OCI-LY7 (cell line): ENCODE measurements at regions not wholly inside any gene's neighbourhood (a gene's known extent, or its start where the extent isn't known, plus 50 kb on each side); places are given as distances from the start of the nearest gene placed in this dataset.

Experiments used
- BruUV-seq: library from RNA; stranded (reverse); fragments of 400-500 nt; replicated peaks from 2 replicates; lab custom pipeline; 2021; lab: Mats Ljungman, UMichigan
- CTCF ChIA-PET: fragments of 300-600 bp; sonication (Branson Sonifier 250); formaldehyde crosslinking; loops from one replicate; lab custom pipeline; 2022; ENCODE audit warnings: antibody characterized with exemption; ENCODE audit not compliant: unreplicated experiment; lab: Charles Lee
- POLR2A ChIA-PET: fragments of 300-600 bp; sonication (Branson Sonifier 250); formaldehyde crosslinking; loops from one replicate; lab custom pipeline; 2022; ENCODE audit warnings: antibody characterized with exemption; lab: Charles Lee
- DNase-seq: peaks from one replicate; pipeline ENCODE4 v3.0.0-alpha.2; 2015; ENCODE audit warnings: low spot score
- H2AFZ ChIP-seq: fragments of 200-600 bp; sonication (generic), shearing (Covaris generic); 2 replicates; pipeline ENCODE4 v1.6.1; 2014; ENCODE audit warnings: mild to moderate bottlenecking, antibody characterized with exemption, low read length, moderate library complexity
- H3K27ac ChIP-seq: fragments of 200-600 bp; sonication (generic); 2 replicates; pipeline ENCODE4 v1.5.1; 2014; ENCODE audit warnings: mixed run types, low read depth, mild to moderate bottlenecking, moderate library complexity, low read length, inconsistent platforms; ENCODE audit not compliant: poor library complexity, severe bottlenecking
- H3K36me3 ChIP-seq: fragments of 200-600 bp; sonication (generic); 2 replicates; pipeline ENCODE4 v1.6.1; 2014; ENCODE audit warnings: mild to moderate bottlenecking, antibody characterized with exemption, low read length, moderate library complexity, mixed read lengths; ENCODE audit not compliant: insufficient read depth
- H3K4me1 ChIP-seq: fragments of 200-600 bp; sonication (generic); 2 replicates; pipeline ENCODE4 v1.5.1; 2014; ENCODE audit warnings: mild to moderate bottlenecking, low read length; ENCODE audit not compliant: insufficient read depth, poor library complexity, severe bottlenecking
- H3K4me2 ChIP-seq: fragments of 200-600 bp; sonication (generic); 2 replicates; pipeline ENCODE4 v1.6.1; 2014; ENCODE audit warnings: mild to moderate bottlenecking, low read length
- H3K4me3 ChIP-seq: fragments of 200-600 bp; sonication (generic); 2 replicates; pipeline ENCODE4 v1.5.1; 2014; ENCODE audit warnings: mild to moderate bottlenecking, low read depth, low read length; ENCODE audit not compliant: poor library complexity, severe bottlenecking
- H3K79me2 ChIP-seq: fragments of 200-600 bp; sonication (generic); 2 replicates; pipeline ENCODE4 v1.6.1; 2016; ENCODE audit warnings: low read depth, mild to moderate bottlenecking, low read length, moderate library complexity, mixed read lengths; ENCODE audit not compliant: insufficient read depth
- H3K9me2 ChIP-seq: fragments of 200-600 bp; sonication (generic); 2 replicates; pipeline ENCODE4 v1.6.1; 2016; ENCODE audit warnings: mild to moderate bottlenecking, low read length, mixed read lengths; ENCODE audit not compliant: insufficient read depth
- H3K9me3 ChIP-seq: fragments of 200-600 bp; sonication (generic); 2 replicates; pipeline ENCODE4 v1.6.1; 2014; ENCODE audit warnings: mild to moderate bottlenecking, mixed run types, low read length, mixed read lengths
- H4K20me1 ChIP-seq: fragments of 200-600 bp; sonication (generic); 2 replicates; pipeline ENCODE4 v1.6.1; 2014; ENCODE audit warnings: mild to moderate bottlenecking, antibody characterized with exemption, low read length, moderate library complexity, mixed read lengths; ENCODE audit not compliant: insufficient read depth
- EZH2phosphoT487 ChIP-seq: fragments of 200-600 bp; sonication (generic); IDR thresholded peaks from 2 replicates; pipeline ENCODE4 v1.6.1; 2018; ENCODE audit warnings: low read depth, borderline replicate concordance, mild to moderate bottlenecking, mixed run types, antibody characterized with exemption, low read length, moderate library complexity, mixed read lengths
- intact Hi-C: fragments of 100-400 bp; cut with micrococcal nuclease; formaldehyde crosslinking; loops from one replicate; pipeline ENCODE4 v1.10.0; 2022; ENCODE audit not compliant: unreplicated experiment
- TF ChIP-seq, protein P1 (sequence below): fragments of 200-600 bp; sonication (generic); conservative IDR thresholded peaks from 2 replicates; pipeline ENCODE4 v1.5.1; 2014; ENCODE audit warnings: mild to moderate bottlenecking, antibody characterized with exemption, low read length, moderate library complexity, mixed read lengths

DNA sequence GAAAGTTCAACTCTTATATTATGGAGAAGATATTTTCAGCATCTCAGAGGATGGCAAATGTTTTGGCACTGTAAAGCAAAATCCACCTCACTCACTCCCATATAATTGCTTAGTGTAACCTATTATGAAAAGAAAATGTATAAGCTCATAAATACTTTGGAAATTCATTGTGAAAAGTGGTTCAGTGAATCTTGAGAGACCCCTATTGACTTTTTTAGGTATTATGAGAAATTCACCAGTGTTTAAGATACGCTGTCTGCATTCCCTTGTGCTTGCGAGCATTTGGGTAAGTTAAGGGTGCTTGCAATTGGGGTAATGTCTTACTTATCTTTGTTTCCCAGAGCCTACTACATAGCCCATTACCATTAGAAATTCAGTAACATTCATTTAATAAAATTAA is 66.3 kb upstream of the BMP5 start:
- intact Hi-C loops = no loop called here
- BruUV-seq = no TSS peak
- no peak overlapping the region for H3K4me3 ChIP-seq
- H3K27ac ChIP-seq = no peak overlapping the region
- H3K79me2 ChIP-seq = no peaks in the 10 kb centered on the region
- POLR2A ChIA-PET = no interaction called here
- H2AFZ ChIP-seq = no peak overlapping the region
- CTCF ChIA-PET = no interaction called here
- TF ChIP-seq EZH2phosphoT487 = no peak
- TF ChIP-seq, protein P1, sequence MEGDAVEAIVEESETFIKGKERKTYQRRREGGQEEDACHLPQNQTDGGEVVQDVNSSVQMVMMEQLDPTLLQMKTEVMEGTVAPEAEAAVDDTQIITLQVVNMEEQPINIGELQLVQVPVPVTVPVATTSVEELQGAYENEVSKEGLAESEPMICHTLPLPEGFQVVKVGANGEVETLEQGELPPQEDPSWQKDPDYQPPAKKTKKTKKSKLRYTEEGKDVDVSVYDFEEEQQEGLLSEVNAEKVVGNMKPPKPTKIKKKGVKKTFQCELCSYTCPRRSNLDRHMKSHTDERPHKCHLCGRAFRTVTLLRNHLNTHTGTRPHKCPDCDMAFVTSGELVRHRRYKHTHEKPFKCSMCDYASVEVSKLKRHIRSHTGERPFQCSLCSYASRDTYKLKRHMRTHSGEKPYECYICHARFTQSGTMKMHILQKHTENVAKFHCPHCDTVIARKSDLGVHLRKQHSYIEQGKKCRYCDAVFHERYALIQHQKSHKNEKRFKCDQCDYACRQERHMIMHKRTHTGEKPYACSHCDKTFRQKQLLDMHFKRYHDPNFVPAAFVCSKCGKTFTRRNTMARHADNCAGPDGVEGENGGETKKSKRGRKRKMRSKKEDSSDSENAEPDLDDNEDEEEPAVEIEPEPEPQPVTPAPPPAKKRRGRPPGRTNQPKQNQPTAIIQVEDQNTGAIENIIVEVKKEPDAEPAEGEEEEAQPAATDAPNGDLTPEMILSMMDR = no peak
- no peaks in the 10 kb centered on the region for H3K4me1 ChIP-seq
- H3K4me2 ChIP-seq = no peak overlapping the region
- H3K36me3 ChIP-seq = no peaks in the 10 kb centered on the region
- H3K9me2 ChIP-seq = no peaks in the 10 kb centered on the region
- no peak for DNase-seq
- no peaks in the 10 kb centered on the region for H4K20me1 ChIP-seq
- no peaks in the 10 kb centered on the region for H3K9me3 ChIP-seq

DNA sequence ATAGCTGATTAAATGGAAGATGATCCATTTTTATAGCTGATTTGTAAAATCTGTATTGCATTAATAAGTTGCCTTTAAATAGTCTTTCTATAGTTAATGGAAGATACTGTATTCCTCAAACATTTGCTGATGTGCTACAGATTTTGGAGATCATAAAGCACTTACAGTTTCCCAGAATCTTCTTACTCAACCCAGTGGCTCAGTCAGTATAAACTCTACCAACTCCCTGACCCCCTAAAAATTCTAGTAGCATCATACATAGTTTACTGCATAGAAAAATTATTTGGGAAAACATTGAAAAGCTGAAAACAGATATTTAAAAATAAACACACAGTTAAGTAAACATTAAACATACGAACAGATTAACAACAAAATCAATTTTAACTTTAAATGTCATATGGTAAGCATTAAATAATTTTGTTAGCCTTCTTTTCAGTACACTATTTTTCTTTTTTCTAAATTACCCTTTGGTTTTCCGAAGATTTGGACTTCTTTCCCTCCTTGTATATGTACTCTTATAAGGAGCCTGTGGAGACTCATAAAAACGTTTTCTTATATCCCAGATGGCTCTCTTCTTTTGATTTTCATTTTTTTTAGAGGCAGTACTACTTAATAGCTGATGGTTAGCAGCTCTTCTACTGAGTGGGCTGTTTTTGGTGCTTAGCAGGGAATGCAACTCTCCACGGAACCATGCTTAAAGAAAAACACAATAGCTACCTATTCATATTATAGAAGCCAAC is 62.7 kb upstream of the BMP5 start:
- no peak for DNase-seq
- H3K4me2 ChIP-seq = no peak overlapping the region
- H3K27ac ChIP-seq = no peak overlapping the region
- H3K9me3 ChIP-seq = no peaks in the 10 kb centered on the region
- ChIA-PET POLR2A (interaction anchor here (0.7 kb wide), 1 partner anchor 853 kb away, joined by 3 read pairs; no protein-coding TSS in a partner anchor), CTCF (no interaction called here)
- H4K20me1 ChIP-seq = no peaks in the 10 kb centered on the region
- no peak overlapping the region for H2AFZ ChIP-seq
- no peaks in the 10 kb centered on the region for H3K9me2 ChIP-seq
- H3K36me3 ChIP-seq = no peaks in the 10 kb centered on the region
- intact Hi-C loops = no loop called here
- H3K79me2 ChIP-seq = no peaks in the 10 kb centered on the region
- TF ChIP-seq, protein P1 = no peak
- TF ChIP-seq EZH2phosphoT487 = no peak
- no TSS peak for BruUV-seq
- H3K4me3 ChIP-seq = no peak overlapping the region
- H3K4me1 ChIP-seq = no peaks in the 10 kb centered on the region

DNA sequence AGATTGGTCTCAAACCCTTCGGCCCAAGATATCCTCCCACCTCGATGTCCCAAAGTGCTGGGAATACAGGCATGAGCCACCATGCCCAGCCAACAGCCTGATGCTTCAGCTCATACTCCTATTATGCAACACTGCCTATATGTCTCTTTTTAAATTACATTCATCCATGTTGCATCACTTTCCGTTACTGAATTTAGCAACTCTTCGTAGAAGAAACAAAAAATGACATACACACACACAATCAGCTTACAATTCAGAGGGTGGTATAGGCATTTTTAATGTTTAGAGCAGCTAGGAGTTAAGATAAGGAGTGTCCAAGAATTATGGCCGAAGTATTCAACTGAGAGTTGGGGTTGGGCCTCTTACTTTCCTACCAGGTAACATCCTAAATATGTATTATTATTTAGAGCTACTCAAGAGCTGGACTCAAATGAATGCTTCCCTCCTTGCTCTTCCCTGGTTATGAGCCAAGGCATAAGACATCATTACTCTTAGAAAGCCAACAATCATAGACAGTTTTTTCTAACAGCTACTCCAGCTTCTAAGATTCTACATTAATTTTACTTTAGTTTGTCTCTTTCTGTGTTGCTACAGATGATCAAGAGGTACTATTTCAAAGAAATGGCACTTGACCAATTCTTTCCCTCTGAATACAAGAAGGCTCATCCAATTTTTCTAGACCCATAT is 62.0 kb upstream of the BMP5 start:
- H3K27ac ChIP-seq = no peak overlapping the region
- H3K4me1 ChIP-seq = no peaks in the 10 kb centered on the region
- no peak for TF ChIP-seq EZH2phosphoT487
- TF ChIP-seq, protein P1 = no peak
- CTCF ChIA-PET = no interaction called here
- DNase-seq = no peak
- H3K36me3 ChIP-seq = no peaks in the 10 kb centered on the region
- POLR2A ChIA-PET = no interaction called here
- H2AFZ ChIP-seq = no peak overlapping the region
- H3K79me2 ChIP-seq = no peaks in the 10 kb centered on the region
- intact Hi-C loops = no loop called here
- H4K20me1 ChIP-seq = no peaks in the 10 kb centered on the region
- no peak overlapping the region for H3K4me2 ChIP-seq
- H3K4me3 ChIP-seq = no peak overlapping the region
- H3K9me3 ChIP-seq = no peaks in the 10 kb centered on the region
- BruUV-seq = no TSS peak
- no peaks in the 10 kb centered on the region for H3K9me2 ChIP-seq
